Liver (tissue), 8 donors: ENCODE measurements at regions not wholly inside any gene's neighbourhood (a gene's known extent, or its start where the extent isn't known, plus 50 kb on each side); places are given as distances from the start of the nearest gene placed in this dataset.

Source experiments
- DNase-seq: peaks from one replicate; pipeline ENCODE4 v3.0.0-alpha.2; 2017; ENCODE audit warnings: low spot score
- H3K27ac ChIP-seq, 2 donors: one replicate each; pipeline ENCODE4 v1.7.0; 2013; ENCODE audit warnings: inconsistent platforms in 2 of 2, low read length in 2 of 2, control low read depth in 1 of 2, low read depth in 1 of 2, mild to moderate bottlenecking in 1 of 2
- H3K27me3 ChIP-seq, 4 donors: one replicate each; pipeline versions ENCODE4 v1.6.1 to v1.7.0; 2013; ENCODE audit warnings: low read length in 3 of 4, inconsistent platforms in 1 of 4, mild to moderate bottlenecking in 1 of 4, moderate library complexity in 1 of 4; ENCODE audit not compliant: control insufficient read depth in 4 of 4, insufficient read depth in 4 of 4
- H3K36me3 ChIP-seq, 4 donors: one replicate each; pipeline versions ENCODE4 v1.6.1 to v1.7.0; 2013; ENCODE audit warnings: low read length in 3 of 4, mild to moderate bottlenecking in 3 of 4, low read depth in 1 of 4, moderate library complexity in 1 of 4; ENCODE audit not compliant: control insufficient read depth in 4 of 4, insufficient read depth in 3 of 4
- H3K4me1 ChIP-seq, 4 donors: one replicate each; pipeline versions ENCODE4 v1.6.1 to v1.7.0; 2013; ENCODE audit warnings: low read length in 3 of 4, mild to moderate bottlenecking in 3 of 4, moderate library complexity in 1 of 4; ENCODE audit not compliant: control insufficient read depth in 4 of 4, insufficient read depth in 4 of 4
- H3K4me3 ChIP-seq, 3 donors: one replicate each; pipeline versions ENCODE4 v1.6.1 to v1.7.0; 2013; ENCODE audit warnings: low read length in 3 of 3, control low read depth in 1 of 3, low read depth in 1 of 3, mild to moderate bottlenecking in 1 of 3
- H3K9ac ChIP-seq, 2 donors: one replicate each; pipeline ENCODE4 v1.7.0; 2013; ENCODE audit warnings: low read length in 2 of 2, mild to moderate bottlenecking in 2 of 2, moderate library complexity in 2 of 2, control low read depth in 1 of 2, low read depth in 1 of 2
- H3K9me3 ChIP-seq, 4 donors: one replicate each; pipeline versions ENCODE4 v1.6.1 to v1.7.0; 2013; ENCODE audit warnings: low read length in 3 of 4; ENCODE audit not compliant: control insufficient read depth in 4 of 4
- CTCF ChIP-seq: fragments of 150-350 bp; IDR thresholded peaks from 2 replicates; pipeline ENCODE4 v1.5.1; 2017; ENCODE audit warnings: improper control_type of control experiment, low read depth, low read length; ENCODE audit not compliant: missing input control
- EGR1 ChIP-seq, 2 donors: IDR thresholded peaks; 2 replicates each; pipeline ENCODE4 v1.6.1; 2016 to 2018; ENCODE audit warnings: antibody characterized with exemption in 2 of 2, low read depth in 2 of 2
- FOXA2 ChIP-seq: IDR thresholded peaks from 2 replicates; pipeline ENCODE4 v1.6.1; 2016; ENCODE audit warnings: antibody characterized with exemption
- GABPA ChIP-seq, 2 donors: IDR thresholded peaks in 1 of 2; conservative IDR thresholded peaks in 1 of 2; 2 replicates each; pipeline ENCODE4 v1.6.1; 2016; ENCODE audit warnings: antibody characterized with exemption in 2 of 2, mild to moderate bottlenecking in 1 of 2, moderate library complexity in 1 of 2
- HNF4A ChIP-seq, 2 donors: conservative IDR thresholded peaks; 2 replicates each; pipeline ENCODE4 v1.6.1; 2016; ENCODE audit warnings: antibody characterized with exemption in 2 of 2, mild to moderate bottlenecking in 2 of 2
- HNF4G ChIP-seq: IDR thresholded peaks from 2 replicates; pipeline ENCODE4 v1.6.1; 2016; ENCODE audit warnings: antibody characterized with exemption
- JUND ChIP-seq, 2 donors: IDR thresholded peaks; 2 replicates each; pipeline ENCODE4 v1.6.1; 2016; ENCODE audit warnings: antibody characterized with exemption in 2 of 2
- MAX ChIP-seq: IDR thresholded peaks from 2 replicates; pipeline ENCODE4 v1.6.1; 2016; ENCODE audit warnings: antibody characterized with exemption
- NR2F2 ChIP-seq: IDR thresholded peaks from 2 replicates; pipeline ENCODE4 v1.6.1; 2016; ENCODE audit warnings: antibody characterized with exemption
- RAD21 ChIP-seq, 2 donors: IDR thresholded peaks; 2 replicates each; pipeline ENCODE4 v1.6.1; 2016; ENCODE audit warnings: antibody characterized with exemption in 2 of 2, mild to moderate bottlenecking in 2 of 2
- TAF1 ChIP-seq: conservative IDR thresholded peaks from 2 replicates; pipeline ENCODE4 v1.6.1; 2016; ENCODE audit warnings: antibody characterized with exemption, mild to moderate bottlenecking
- YY1 ChIP-seq: IDR thresholded peaks from 2 replicates; pipeline ENCODE4 v1.6.1; 2016; ENCODE audit warnings: antibody characterized with exemption, mild to moderate bottlenecking
- WGBS: extraction: QIAGEN DNeasy Blood & Tissue Kit; methylation state at CpG from one replicate; pipeline ENCODE4 v1.1.7; 2013; 5-methylcytosine and 5-hydroxymethylcytosine counted together
- TF ChIP-seq, protein P1 (sequence below): IDR thresholded peaks from 2 replicates; pipeline ENCODE4 v1.6.1; 2016; ENCODE audit warnings: antibody characterized with exemption, mild to moderate bottlenecking
- TF ChIP-seq, protein P2 (sequence below): IDR thresholded peaks from 2 replicates; pipeline ENCODE4 v1.6.1; 2016; ENCODE audit warnings: antibody characterized with exemption
- donor health status: healthy.
- donor health status: healthy.
- donor health status: healthy.
- donor health status: healthy.
- donor health status: healthy.

DNA sequence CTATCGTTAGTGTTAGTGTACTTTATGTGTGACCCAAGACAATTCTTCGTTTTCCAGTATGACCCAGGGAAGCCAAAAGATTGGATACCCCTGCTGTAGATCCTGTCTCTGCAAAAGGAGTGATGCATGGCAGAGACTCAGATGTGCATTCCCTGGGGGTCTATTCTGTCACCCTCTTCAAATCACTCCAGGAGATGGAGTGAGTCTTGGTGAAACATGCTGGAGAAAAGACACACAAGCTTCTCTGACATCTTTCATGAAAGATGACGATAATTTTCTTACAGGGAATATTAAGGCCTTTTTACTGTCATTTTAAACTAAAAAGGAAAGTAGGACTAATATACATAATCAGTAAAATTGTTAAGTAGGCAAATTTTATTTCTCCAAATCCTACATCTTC lies 437.9 kb upstream of the SOX5 start (continued):
- TF ChIP-seq TAF1 (no peak), CTCF (no peak), FOXA2 (no peak), YY1 (no peak), EGR1 (IDR thresholded peaks at IDR 0.05; ENCODE audit: low read depth in 2 of 2) (no peak), GABPA (IDR thresholded peaks at IDR 0.05 in 1 of 2, conservative IDR thresholded peaks at IDR 0.05 in 1 of 2) (no peak), HNF4A (conservative IDR thresholded peaks at IDR 0.05) (no peak)

GRCh38 chr12:24386836-24387235 lies 437.4 kb upstream of the SOX5 start:
- no peaks in the 10 kb centered on the region for H3K4me1 ChIP-seq
- peaks cover 0 to 3% (median under 1%) of the 10 kb centered on the region in 4 donors for H3K9me3 ChIP-seq
- DNase-seq, result no peak
- no peak overlapping the region for H3K4me3 ChIP-seq
- H3K27me3 ChIP-seq, result no peaks in the 10 kb centered on the region
- H3K36me3 ChIP-seq, result no peaks in the 10 kb centered on the region
- H3K9ac ChIP-seq, result no peak overlapping the region
- 72% methylated on average over 3 of the region's 3 CpGs for WGBS
- no peak for TF ChIP-seq HNF4G
- no peak for TF ChIP-seq CTCF
- no peak for TF ChIP-seq RAD21 (IDR thresholded peaks at IDR 0.05)
- TF ChIP-seq MAX, result no peak
- no peak for TF ChIP-seq TAF1
- TF ChIP-seq YY1, result no peak
- TF ChIP-seq GABPA (IDR thresholded peaks at IDR 0.05 in 1 of 2, conservative IDR thresholded peaks at IDR 0.05 in 1 of 2), result no peak
- TF ChIP-seq FOXA2, result no peak
- no peak for TF ChIP-seq JUND (IDR thresholded peaks at IDR 0.05)
- TF ChIP-seq, protein P1, sequence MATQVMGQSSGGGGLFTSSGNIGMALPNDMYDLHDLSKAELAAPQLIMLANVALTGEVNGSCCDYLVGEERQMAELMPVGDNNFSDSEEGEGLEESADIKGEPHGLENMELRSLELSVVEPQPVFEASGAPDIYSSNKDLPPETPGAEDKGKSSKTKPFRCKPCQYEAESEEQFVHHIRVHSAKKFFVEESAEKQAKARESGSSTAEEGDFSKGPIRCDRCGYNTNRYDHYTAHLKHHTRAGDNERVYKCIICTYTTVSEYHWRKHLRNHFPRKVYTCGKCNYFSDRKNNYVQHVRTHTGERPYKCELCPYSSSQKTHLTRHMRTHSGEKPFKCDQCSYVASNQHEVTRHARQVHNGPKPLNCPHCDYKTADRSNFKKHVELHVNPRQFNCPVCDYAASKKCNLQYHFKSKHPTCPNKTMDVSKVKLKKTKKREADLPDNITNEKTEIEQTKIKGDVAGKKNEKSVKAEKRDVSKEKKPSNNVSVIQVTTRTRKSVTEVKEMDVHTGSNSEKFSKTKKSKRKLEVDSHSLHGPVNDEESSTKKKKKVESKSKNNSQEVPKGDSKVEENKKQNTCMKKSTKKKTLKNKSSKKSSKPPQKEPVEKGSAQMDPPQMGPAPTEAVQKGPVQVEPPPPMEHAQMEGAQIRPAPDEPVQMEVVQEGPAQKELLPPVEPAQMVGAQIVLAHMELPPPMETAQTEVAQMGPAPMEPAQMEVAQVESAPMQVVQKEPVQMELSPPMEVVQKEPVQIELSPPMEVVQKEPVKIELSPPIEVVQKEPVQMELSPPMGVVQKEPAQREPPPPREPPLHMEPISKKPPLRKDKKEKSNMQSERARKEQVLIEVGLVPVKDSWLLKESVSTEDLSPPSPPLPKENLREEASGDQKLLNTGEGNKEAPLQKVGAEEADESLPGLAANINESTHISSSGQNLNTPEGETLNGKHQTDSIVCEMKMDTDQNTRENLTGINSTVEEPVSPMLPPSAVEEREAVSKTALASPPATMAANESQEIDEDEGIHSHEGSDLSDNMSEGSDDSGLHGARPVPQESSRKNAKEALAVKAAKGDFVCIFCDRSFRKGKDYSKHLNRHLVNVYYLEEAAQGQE, result no peak
- no peak for TF ChIP-seq NR2F2
- TF ChIP-seq, protein P2, sequence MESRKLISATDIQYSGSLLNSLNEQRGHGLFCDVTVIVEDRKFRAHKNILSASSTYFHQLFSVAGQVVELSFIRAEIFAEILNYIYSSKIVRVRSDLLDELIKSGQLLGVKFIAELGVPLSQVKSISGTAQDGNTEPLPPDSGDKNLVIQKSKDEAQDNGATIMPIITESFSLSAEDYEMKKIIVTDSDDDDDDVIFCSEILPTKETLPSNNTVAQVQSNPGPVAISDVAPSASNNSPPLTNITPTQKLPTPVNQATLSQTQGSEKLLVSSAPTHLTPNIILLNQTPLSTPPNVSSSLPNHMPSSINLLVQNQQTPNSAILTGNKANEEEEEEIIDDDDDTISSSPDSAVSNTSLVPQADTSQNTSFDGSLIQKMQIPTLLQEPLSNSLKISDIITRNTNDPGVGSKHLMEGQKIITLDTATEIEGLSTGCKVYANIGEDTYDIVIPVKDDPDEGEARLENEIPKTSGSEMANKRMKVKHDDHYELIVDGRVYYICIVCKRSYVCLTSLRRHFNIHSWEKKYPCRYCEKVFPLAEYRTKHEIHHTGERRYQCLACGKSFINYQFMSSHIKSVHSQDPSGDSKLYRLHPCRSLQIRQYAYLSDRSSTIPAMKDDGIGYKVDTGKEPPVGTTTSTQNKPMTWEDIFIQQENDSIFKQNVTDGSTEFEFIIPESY, result no peak
- no peak overlapping the region for H3K27ac ChIP-seq
